ENCODE measurements at regions not wholly inside any gene's neighbourhood (a gene's known extent, or its start where the extent isn't known, plus 50 kb on each side); places are given as distances from the start of the nearest gene placed in this dataset.

- no peak for DNase-seq (ENCODE audit: low read depth in 1 of 2, low spot score in 2 of 2)
- H3K56ac ChIP-seq (replicated peaks; ENCODE audit: insufficient read length, low read depth, low read length) = no peak overlapping the region
- H3K79me1 ChIP-seq (ENCODE audit: low read depth, low read length) = no peaks in the 10 kb centered on the region
- H4K5ac ChIP-seq (ENCODE audit: insufficient read length, low read depth, low read length) = no peak overlapping the region
- no peak overlapping the region for H3K4me3 ChIP-seq (ENCODE audit: extremely low read depth in 1 of 4, insufficient read depth in 2 of 4, low read depth in 3 of 4, low read length in 4 of 4)
- H3K36me3 ChIP-seq (ENCODE audit: control insufficient read depth in 2 of 4, insufficient read depth in 4 of 4, low read length in 3 of 4) = no peaks in the 10 kb centered on the region
- H3K9me3 ChIP-seq (ENCODE audit: insufficient read depth in 2 of 2, low read depth in 1 of 2, low read length in 1 of 2) = no peaks in the 10 kb centered on the region
- H3K27me3 ChIP-seq (replicated peaks in 1 of 4; ENCODE audit: control insufficient read depth in 3 of 4, extremely low read depth in 1 of 4, insufficient read depth in 3 of 4, low read length in 3 of 4) = no peaks in the 10 kb centered on the region
- H3K14ac ChIP-seq (ENCODE audit: insufficient read length) = no peak overlapping the region
- no peaks in the 10 kb centered on the region for H4K20me1 ChIP-seq (replicated peaks in 1 of 2; ENCODE audit: control insufficient read depth in 1 of 2, insufficient read depth in 2 of 2, low read length in 2 of 2)
- CTCF ChIA-PET (ENCODE audit: partially characterized antibody) = no interaction called here
- 92% methylated on average over 2 of the region's 2 CpGs; no CpG with 5 or more reads in 1 of the 2 experiments for WGBS, 2 experiments (ENCODE audit: extremely low coverage in 1 of 2, insufficient coverage in 1 of 2, insufficient read length in 1 of 2, insufficient replicate concordance in 2 of 2, low coverage in 1 of 2, low lambda C conversion rate in 2 of 2, missing lambda C conversion rate in 1 of 2)
- no peak overlapping the region for H2AK5ac ChIP-seq (ENCODE audit: low read depth, low read length)
- no peak overlapping the region for H3K4me2 ChIP-seq (ENCODE audit: insufficient read depth in 1 of 2, low read depth in 2 of 2, low read length in 2 of 2)
- H2AFZ ChIP-seq (ENCODE audit: low read length) = no peak overlapping the region
- POLR2A ChIA-PET (ENCODE audit: partially characterized antibody) = no interaction called here
- H4K91ac ChIP-seq (replicated peaks; ENCODE audit: insufficient read length, low read length) = no peak overlapping the region
- no peak overlapping the region for H4K8ac ChIP-seq (ENCODE audit: extremely low read depth, insufficient read depth, low read length)
- H3K79me2 ChIP-seq (ENCODE audit: control insufficient read depth in 1 of 2, insufficient read depth in 2 of 2, low read length in 2 of 2) = no peaks in the 10 kb centered on the region
- FAIRE-seq = no peak
- H2BK15ac ChIP-seq (ENCODE audit: low read length) = no peak overlapping the region
- no peak overlapping the region for H2BK20ac ChIP-seq (ENCODE audit: low read length)
- no peak overlapping the region for H3K9ac ChIP-seq (replicated peaks in 1 of 4; ENCODE audit: extremely low read depth in 1 of 4, low read depth in 3 of 4, low read length in 3 of 4)
- H3K27ac ChIP-seq (ENCODE audit: low read depth, low read length) = no peak overlapping the region
- H2BK120ac ChIP-seq (replicated peaks; ENCODE audit: low read depth, low read length) = no peak overlapping the region
- H3K4ac ChIP-seq (replicated peaks; ENCODE audit: insufficient read length, low read depth, low read length) = no peak overlapping the region
- no peak overlapping the region for H3K18ac ChIP-seq (ENCODE audit: extremely low read depth, low read length)
- no peak overlapping the region for H2BK5ac ChIP-seq (ENCODE audit: low read depth, low read length)
- H2BK12ac ChIP-seq (ENCODE audit: low read depth, low read length) = no peak overlapping the region
- H3K4me1 ChIP-seq (replicated peaks in 1 of 4; ENCODE audit: control insufficient read depth in 3 of 4, insufficient read depth in 4 of 4, low read length in 3 of 4) = no peaks in the 10 kb centered on the region
- no peaks in the 10 kb centered on the region for H3K23me2 ChIP-seq (ENCODE audit: low read depth, low read length)
- no peak overlapping the region for H3K23ac ChIP-seq (ENCODE audit: insufficient read length)
- no peak for TF ChIP-seq MAFK (IDR thresholded peaks at IDR 0.05; ENCODE audit: low read depth, low read length)
- TF ChIP-seq YY1 (IDR thresholded peaks at IDR 0.05; ENCODE audit: low read depth, low read length) = no peak
- no peak for TF ChIP-seq KDM5A (IDR thresholded peaks at IDR 0.05; ENCODE audit: low read length)
- TF ChIP-seq RFX5 (IDR thresholded peaks at IDR 0.05; ENCODE audit: borderline replicate concordance, low read depth, low read length) = no peak
- no peak for TF ChIP-seq USF2 (IDR thresholded peaks at IDR 0.05; ENCODE audit: low read length)
- no peak for TF ChIP-seq JUND (IDR thresholded peaks at IDR 0.05; ENCODE audit: low read length)
- TF ChIP-seq RAD21 (IDR thresholded peaks at IDR 0.05 in 1 of 2, conservative IDR thresholded peaks at IDR 0.05 in 1 of 2; ENCODE audit: low read depth in 2 of 2, low read length in 2 of 2) = no peak
- TF ChIP-seq BRCA1 (IDR thresholded peaks at IDR 0.05; ENCODE audit: low read depth, low read length) = no peak
Observed at GRCh38 chr4:114349543-114350175, 248.9 kb upstream of the UGT8 start.

Data from H1 (cell line).